Prostate gland (tissue), 2 donors: ENCODE measurements at regions not wholly inside any gene's neighbourhood (a gene's known extent, or its start where the extent isn't known, plus 50 kb on each side); places are given as distances from the start of the nearest gene placed in this dataset.

Experiments
- CTCF ChIP-seq, 4 experiments: fragments of 200-600 bp in 2 of 4; fragments of 450-650 bp in 2 of 4; sonication (generic) in 2 of 4; IDR thresholded peaks; 1 replicate in 3 of 4; 2 replicates in 1 of 4; pipeline ENCODE4 v1.5.1; 2016 to 2019; ENCODE audit warnings: antibody characterized with exemption in 4 of 4, mild to moderate bottlenecking in 2 of 4, moderate library complexity in 2 of 4
- POLR2A ChIP-seq: fragments of 450-650 bp; IDR thresholded peaks from one replicate; pipeline ENCODE4 v1.6.1; 2016; ENCODE audit warnings: antibody characterized with exemption, mild to moderate bottlenecking
- POLR2AphosphoS5 ChIP-seq: sonication (generic); formaldehyde crosslinking; IDR thresholded peaks from one replicate; pipeline ENCODE4 v1.6.1; 2017; ENCODE audit warnings: antibody characterized with exemption

GRCh38 chr4:11323771-11324170 lies 104.9 kb downstream of the HS3ST1 start:
- TF ChIP-seq CTCF (IDR thresholded peaks at IDR 0.05) (no peak), POLR2A (no peak), POLR2AphosphoS5 (no peak)
